22Rv1 (cell line): ENCODE measurements at regions not wholly inside any gene's neighbourhood (a gene's known extent, or its start where the extent isn't known, plus 50 kb on each side); places are given as distances from the start of the nearest gene placed in this dataset.

Experiments
- H3K27ac ChIP-seq: fragments of 450-650 bp; 2 replicates; pipeline ENCODE4 v1.5.1; 2017
- CTCF ChIP-seq: fragments of 450-650 bp; IDR thresholded peaks from 2 replicates; pipeline ENCODE4 v1.5.1; 2017; ENCODE audit warnings: mild to moderate bottlenecking
- ZFX ChIP-seq: fragments of 450-650 bp; IDR thresholded peaks from 2 replicates; pipeline ENCODE4 v1.6.1; 2017; ENCODE audit warnings: antibody characterized with exemption, borderline replicate concordance

DNA sequence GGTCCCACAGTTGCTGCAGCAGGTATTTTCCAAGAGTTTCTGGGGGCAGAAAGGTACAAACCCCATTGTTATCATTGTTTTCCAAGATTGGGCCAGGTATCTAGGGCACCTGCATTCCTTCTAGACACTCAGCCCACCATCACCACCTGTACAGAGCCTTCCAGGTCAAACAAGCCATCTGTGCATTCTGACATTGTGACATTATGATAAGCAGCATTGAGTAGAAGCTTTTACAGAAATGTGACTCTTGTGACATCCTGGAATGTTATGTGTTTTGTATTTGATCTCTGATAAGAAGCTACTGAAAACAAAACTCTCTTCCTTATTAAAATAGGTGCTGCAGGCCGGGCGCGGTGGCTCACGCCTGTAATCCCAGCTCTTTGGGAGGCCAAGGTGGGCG, 128.1 kb upstream of the CCN2 start:
- TF ChIP-seq CTCF (no peak), ZFX (no peak)
- H3K27ac ChIP-seq: no peak overlapping the region

DNA sequence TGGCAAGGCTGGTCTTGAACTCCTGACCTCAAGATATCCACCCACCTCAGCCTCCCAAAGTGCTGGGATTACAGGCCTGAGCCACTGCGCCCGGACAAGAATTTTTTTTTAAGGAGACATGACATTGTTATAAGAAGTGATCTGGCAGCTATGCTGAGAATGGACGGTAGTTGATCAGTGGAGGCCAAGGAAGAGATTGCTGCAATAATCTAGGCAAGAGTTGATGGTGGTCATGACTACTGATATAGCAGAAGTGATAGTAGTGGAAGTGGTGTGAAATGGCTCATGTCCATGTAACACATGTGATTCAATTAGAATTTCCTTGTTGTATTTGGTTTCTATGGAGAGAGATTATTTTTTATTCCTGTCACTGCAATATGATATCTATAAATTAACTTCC, 125.3 kb upstream of the CCN2 start:
- TF ChIP-seq CTCF (no peak), ZFX (no peak)
- H3K27ac ChIP-seq: no peak overlapping the region

DNA sequence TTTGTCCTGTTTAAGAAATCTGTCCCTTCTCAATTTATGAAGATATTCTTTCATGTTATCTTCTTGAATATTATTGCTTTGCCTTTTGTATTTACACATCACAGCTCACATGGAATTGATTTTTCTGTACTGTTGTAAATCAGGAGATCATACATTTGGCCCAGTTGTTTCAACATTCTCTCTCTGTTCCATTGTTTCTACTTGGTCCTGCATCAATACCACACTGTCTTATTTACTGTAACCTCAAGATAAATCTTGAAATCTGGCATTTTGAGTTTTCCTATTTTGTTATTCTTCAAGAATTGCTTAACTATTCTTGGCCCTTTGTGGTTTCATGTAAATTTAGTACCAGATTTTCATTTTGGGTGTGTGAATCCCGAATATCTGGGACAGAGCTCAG, 121.7 kb upstream of the CCN2 start:
- no peak for TF ChIP-seq CTCF
- TF ChIP-seq ZFX: no peak
- H3K27ac ChIP-seq: no peak overlapping the region

- H3K27ac ChIP-seq: no peak overlapping the region
- TF ChIP-seq CTCF: no peak
- TF ChIP-seq ZFX: no peak
Observed at GRCh38 chr6:132072271-132072670, 121.1 kb upstream of the CCN2 start.

- no peak for TF ChIP-seq CTCF
- no peak for TF ChIP-seq ZFX
- H3K27ac ChIP-seq: no peak overlapping the region
Observed at GRCh38 chr6:132070356-132070755, 119.2 kb upstream of the CCN2 start.

DNA sequence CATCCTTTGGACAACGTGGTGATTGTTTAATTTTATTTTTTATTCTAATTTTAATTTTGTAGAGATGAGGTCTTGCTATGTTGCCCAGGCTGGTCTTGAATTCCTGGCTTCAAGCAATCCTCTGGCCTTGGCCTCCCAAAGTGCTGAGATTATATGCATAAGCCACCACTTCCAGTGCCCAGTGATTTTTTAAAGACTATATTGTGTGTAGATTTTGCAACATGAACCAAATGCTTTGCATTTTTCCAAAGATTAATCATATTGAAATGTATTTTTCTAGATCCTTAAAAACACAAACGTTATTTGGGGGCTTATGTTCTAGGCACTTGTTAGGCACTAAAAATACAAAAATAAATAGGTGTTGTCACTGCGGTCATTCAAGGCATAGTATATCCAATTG, 117.6 kb upstream of the CCN2 start:
- H3K27ac ChIP-seq: no peak overlapping the region
- TF ChIP-seq CTCF (no peak), ZFX (no peak)

DNA sequence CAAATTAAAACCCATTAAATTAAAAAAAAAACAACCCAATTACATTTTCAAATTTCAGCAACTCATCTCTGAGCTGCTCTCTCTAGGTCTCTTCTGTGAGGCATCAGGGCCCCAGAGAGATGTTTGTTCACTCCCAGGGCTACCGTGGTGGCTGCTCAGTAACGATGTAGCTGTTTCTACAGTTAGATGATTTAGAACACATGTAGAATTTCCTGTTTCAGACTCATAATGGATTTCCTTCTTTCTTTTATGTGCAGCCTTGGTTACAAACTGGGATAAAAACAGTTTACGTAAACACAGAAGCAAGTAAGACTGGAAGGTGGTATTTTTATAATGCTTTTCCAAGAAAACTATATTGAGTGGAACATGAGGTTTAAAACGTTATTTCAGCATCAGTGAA, 116.1 kb upstream of the CCN2 start:
- no peak overlapping the region for H3K27ac ChIP-seq
- TF ChIP-seq ZFX (no peak), CTCF (no peak)
